ENCODE measurements at regions not wholly inside any gene's neighbourhood (a gene's known extent, or its start where the extent isn't known, plus 50 kb on each side); places are given as distances from the start of the nearest gene placed in this dataset.

DNA sequence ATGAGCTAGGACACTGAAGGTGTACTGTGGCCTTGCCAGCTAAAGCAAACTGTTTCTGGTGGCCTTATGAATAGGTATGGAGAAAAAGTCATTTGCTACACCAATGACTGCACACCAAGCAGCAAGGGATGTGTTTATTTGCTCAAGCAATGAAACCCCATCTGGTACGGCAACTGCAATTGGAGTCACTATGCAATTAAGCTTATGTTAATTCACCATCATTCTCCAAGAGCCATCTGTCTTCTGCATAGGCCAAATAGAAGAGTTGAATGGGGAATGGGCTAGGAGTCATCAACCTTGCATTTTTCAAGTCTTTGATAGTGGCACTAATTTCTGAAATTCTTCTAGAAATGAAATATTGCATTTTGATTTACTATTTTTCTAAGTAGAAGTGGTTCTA is 372.0 kb downstream of the KCNJ3 start:
- Mint-ChIP-seq H3K27ac (ENCODE audit: unreplicated experiment) (no peak overlapping the region), H3K36me3 (ENCODE audit: low read depth, unreplicated experiment) (no peaks in the 10 kb centered on the region), H3K4me3 (ENCODE audit: unreplicated experiment) (no peak overlapping the region), H3K9me3 (ENCODE audit: unreplicated experiment) (no peaks in the 10 kb centered on the region), H3K27me3 (ENCODE audit: unreplicated experiment) (no peaks in the 10 kb centered on the region), H3K4me1 (ENCODE audit: unreplicated experiment) (no peaks in the 10 kb centered on the region)
- DNase-seq (ENCODE audit: low spot score): no peak
- TF ChIP-seq, protein P1, sequence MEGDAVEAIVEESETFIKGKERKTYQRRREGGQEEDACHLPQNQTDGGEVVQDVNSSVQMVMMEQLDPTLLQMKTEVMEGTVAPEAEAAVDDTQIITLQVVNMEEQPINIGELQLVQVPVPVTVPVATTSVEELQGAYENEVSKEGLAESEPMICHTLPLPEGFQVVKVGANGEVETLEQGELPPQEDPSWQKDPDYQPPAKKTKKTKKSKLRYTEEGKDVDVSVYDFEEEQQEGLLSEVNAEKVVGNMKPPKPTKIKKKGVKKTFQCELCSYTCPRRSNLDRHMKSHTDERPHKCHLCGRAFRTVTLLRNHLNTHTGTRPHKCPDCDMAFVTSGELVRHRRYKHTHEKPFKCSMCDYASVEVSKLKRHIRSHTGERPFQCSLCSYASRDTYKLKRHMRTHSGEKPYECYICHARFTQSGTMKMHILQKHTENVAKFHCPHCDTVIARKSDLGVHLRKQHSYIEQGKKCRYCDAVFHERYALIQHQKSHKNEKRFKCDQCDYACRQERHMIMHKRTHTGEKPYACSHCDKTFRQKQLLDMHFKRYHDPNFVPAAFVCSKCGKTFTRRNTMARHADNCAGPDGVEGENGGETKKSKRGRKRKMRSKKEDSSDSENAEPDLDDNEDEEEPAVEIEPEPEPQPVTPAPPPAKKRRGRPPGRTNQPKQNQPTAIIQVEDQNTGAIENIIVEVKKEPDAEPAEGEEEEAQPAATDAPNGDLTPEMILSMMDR (IDR thresholded peaks at IDR 0.05; ENCODE audit: unreplicated experiment): no peak

DNA sequence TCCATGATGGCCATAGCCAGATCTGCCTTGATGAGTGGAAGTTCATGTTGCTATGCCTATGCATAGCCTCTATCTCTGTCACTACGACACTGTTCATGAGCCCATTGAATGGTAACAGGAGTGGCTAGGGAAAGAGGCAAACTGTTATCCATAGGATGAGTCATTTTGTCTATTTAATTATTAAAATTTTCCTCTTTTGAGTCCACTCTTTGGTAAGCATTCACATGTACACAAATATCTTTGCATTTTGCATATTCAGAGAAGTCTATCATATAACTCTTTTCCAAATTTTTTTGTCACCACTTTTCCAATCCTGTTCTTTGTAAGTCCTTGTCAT is 364.4 kb downstream of the KCNJ3 start:
- no peaks in the 10 kb centered on the region for H3K27me3 Mint-ChIP-seq (ENCODE audit: unreplicated experiment)
- H3K9me3 Mint-ChIP-seq (ENCODE audit: unreplicated experiment): no peaks in the 10 kb centered on the region
- H3K27ac Mint-ChIP-seq (ENCODE audit: unreplicated experiment): no peak overlapping the region
- H3K4me3 Mint-ChIP-seq (ENCODE audit: unreplicated experiment): no peak overlapping the region
- H3K36me3 Mint-ChIP-seq (ENCODE audit: low read depth, unreplicated experiment): no peaks in the 10 kb centered on the region
- H3K4me1 Mint-ChIP-seq (ENCODE audit: unreplicated experiment): no peaks in the 10 kb centered on the region
- TF ChIP-seq, protein P1 (IDR thresholded peaks at IDR 0.05; ENCODE audit: unreplicated experiment): no peak
- no peak for DNase-seq (ENCODE audit: low spot score)

DNA sequence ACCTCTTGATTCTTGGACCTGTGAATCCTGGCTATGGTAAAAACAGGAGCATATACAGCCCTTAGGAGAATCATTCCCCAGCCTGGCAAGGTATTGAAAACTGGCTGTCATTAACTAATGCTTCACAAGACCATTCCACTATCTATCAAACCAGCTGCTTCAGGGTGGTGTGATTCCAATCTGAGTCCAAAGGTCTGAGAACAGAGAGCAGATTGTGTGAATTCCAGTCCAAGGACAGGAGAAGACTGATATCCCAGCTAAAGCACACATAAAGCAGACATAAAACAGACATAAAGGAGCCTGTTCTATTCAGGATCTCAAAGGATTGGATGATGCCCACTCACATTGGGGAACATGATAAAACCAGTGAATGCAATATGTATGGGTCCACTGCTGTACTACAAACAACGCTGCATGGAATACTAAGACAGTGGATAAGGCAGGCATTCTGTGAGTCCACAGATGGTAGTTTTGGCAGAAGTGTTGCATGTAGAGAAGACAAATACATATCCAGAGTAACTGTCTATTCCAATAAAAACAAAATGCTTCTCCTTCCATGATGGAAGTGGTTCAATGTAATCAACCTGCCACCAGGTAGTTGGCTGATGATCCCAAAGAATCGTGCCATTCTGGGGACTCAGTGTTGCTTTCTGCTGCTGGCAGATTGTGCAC is 363.9 kb downstream of the KCNJ3 start:
- no peak for DNase-seq (ENCODE audit: low spot score)
- no peaks in the 10 kb centered on the region for H3K4me1 Mint-ChIP-seq (ENCODE audit: unreplicated experiment)
- H3K4me3 Mint-ChIP-seq (ENCODE audit: unreplicated experiment): no peak overlapping the region
- H3K9me3 Mint-ChIP-seq (ENCODE audit: unreplicated experiment): no peaks in the 10 kb centered on the region
- no peak overlapping the region for H3K27ac Mint-ChIP-seq (ENCODE audit: unreplicated experiment)
- TF ChIP-seq, protein P1 (IDR thresholded peaks at IDR 0.05; ENCODE audit: unreplicated experiment): no peak
- H3K27me3 Mint-ChIP-seq (ENCODE audit: unreplicated experiment): no peaks in the 10 kb centered on the region
- no peaks in the 10 kb centered on the region for H3K36me3 Mint-ChIP-seq (ENCODE audit: low read depth, unreplicated experiment)

DNA sequence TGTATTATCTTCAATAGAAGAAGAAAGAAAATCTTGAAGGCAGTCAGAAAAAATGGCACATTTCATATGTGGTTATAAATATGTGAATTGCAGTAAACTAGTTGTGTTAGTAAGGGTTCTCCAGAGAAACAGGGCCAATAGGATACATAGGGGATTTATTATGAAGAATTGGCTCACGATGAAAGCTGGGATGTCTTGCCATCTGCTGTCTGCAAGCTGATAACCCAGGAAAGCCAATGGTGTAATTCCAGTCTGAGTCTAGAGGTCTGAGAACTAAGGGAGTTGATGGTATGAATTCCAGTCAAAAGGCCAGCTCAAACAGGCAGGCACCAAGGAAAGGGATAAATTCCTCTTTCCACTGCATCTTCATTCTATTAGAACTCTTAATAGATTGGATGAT is 362.4 kb downstream of the KCNJ3 start:
- H3K27me3 Mint-ChIP-seq (ENCODE audit: unreplicated experiment): no peaks in the 10 kb centered on the region
- no peak overlapping the region for H3K27ac Mint-ChIP-seq (ENCODE audit: unreplicated experiment)
- TF ChIP-seq, protein P1 (IDR thresholded peaks at IDR 0.05; ENCODE audit: unreplicated experiment): no peak
- no peak overlapping the region for H3K4me3 Mint-ChIP-seq (ENCODE audit: unreplicated experiment)
- H3K9me3 Mint-ChIP-seq (ENCODE audit: unreplicated experiment): no peaks in the 10 kb centered on the region
- no peaks in the 10 kb centered on the region for H3K36me3 Mint-ChIP-seq (ENCODE audit: low read depth, unreplicated experiment)
- no peak for DNase-seq (ENCODE audit: low spot score)
- no peaks in the 10 kb centered on the region for H3K4me1 Mint-ChIP-seq (ENCODE audit: unreplicated experiment)

DNA sequence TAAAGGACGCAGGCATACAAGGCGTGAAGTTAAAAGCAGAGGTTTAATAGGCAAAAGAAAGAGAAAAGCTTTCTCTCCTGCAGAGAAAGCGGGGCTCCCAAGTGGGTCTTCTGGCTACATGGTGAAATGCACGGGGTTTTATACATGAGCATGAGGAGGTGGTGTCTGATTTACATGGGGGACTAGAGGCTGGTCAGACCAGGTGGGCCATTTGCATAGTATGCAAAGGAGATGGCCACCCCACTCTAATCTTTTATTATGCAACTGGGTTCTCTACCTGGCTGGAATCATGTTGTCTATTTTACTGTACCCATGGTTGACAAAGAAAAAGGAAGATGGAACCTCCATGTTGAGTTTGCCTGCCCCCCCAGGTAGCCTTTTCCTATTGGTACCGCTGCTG is 356.2 kb downstream of the KCNJ3 start:
- TF ChIP-seq, protein P1 (IDR thresholded peaks at IDR 0.05; ENCODE audit: unreplicated experiment): no peak
- H3K27me3 Mint-ChIP-seq (ENCODE audit: unreplicated experiment): no peaks in the 10 kb centered on the region
- DNase-seq (ENCODE audit: low spot score): no peak
- H3K4me1 Mint-ChIP-seq (ENCODE audit: unreplicated experiment): no peaks in the 10 kb centered on the region
- H3K9me3 Mint-ChIP-seq (ENCODE audit: unreplicated experiment): no peaks in the 10 kb centered on the region
- H3K36me3 Mint-ChIP-seq (ENCODE audit: low read depth, unreplicated experiment): no peaks in the 10 kb centered on the region
- no peak overlapping the region for H3K27ac Mint-ChIP-seq (ENCODE audit: unreplicated experiment)
- no peak overlapping the region for H3K4me3 Mint-ChIP-seq (ENCODE audit: unreplicated experiment)
